ENCODE measurements at regions not wholly inside any gene's neighbourhood (a gene's known extent, or its start where the extent isn't known, plus 50 kb on each side); places are given as distances from the start of the nearest gene placed in this dataset.
"Not testable (repeated sequence)": the region's sequence is repeated elsewhere in the genome, so short reads cannot be mapped to it uniquely, and the experiment has no call there.

DNA sequence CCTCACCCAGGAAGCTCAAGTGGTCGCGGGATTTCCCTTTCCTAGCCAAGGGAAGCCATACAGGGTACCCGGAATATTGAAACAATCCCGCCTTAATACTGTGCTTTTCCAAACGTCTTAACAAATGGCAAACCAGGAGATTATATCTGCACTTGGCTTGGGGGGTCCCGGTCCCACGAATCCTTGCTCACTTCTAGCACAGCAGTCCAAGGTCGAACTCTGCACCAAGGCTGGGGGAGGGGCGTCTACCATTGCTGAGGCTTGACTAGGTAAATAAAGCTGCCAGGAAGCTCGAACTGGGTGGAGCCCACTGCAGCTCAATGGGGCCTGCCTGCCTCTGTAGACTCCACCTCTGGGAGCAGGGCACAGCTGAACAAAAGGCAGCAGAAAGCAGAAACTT lies 1644.8 kb downstream of the PCDH9 start:
- no peak for DNase-seq

DNA sequence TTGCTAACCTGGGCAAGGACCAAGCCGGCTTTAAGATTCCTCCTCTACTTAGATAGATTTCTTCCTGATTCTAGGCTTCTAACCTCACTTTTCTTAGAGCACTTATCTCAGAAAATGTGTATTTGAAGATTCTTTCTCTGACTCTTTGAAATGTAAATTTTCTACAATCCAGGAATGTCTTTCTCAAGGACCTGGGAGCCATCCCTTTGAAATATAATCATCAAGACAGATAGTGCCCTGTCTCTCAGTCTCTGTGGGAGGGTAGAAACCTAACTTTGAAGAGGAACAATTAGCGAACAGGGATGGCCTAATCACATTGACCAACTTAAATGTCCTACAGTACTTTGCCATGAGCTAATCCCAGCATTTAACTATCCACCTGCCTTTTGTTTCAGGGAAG lies 1646.0 kb downstream of the PCDH9 start:
- no peak for DNase-seq

DNA sequence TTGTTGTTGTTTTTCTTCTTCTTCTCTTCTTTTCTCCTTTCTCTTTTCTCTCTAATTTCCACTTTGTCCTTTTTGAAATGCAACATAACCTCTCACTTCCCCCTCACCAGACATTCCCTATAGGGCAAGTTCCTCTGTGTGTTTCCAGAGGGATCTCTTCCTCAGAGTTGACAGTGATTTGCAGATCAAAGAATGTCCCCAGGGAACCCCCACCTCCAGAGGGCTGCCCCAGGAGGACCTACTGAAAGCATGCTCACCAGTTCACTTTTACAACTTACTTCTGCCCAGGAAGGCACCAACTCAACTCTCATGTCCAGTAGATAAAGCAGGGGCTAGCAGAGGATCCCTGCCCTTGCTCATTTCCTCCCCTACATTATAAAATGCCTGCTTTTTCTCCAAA lies 1648.0 kb downstream of the PCDH9 start:
- DNase-seq = no peak

DNA sequence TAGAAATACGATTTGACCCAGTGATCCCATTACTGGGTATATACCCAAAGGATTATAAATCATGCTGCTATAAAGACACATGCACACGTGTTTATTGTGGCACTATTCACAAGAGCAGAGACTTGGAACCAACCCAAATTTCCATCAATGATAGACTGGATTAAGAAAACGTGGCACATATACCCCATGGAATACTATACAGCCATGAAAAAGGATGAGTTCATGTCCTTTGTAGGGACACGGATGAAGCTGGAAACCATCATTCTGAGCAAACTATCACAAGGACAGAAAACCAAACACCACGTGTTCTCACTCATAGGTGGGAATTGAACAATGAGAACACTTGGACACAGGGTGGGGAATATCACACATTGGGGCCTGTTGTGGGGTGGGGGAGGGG lies 1665.6 kb downstream of the PCDH9 start:
- DNase-seq = not testable (repeated sequence)

DNA sequence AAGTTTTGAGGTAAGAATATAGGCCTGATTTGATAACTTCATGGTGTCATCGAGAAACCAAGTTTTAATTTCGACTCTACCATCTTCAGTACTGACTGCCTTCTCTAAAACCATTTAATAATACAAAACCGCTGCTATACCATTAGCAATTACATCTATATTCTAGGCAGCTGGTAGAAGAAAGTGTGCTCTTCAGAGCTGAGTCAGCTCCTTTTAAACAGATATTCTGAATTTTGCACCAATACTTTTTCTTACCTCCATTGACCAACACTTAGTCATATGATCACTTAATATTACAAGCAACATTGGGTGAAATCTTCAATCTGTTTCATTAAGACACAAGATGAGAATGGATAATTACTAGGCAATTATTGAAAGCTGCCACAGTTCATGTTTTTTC lies 1667.8 kb downstream of the PCDH9 start:
- no peak for DNase-seq

DNA sequence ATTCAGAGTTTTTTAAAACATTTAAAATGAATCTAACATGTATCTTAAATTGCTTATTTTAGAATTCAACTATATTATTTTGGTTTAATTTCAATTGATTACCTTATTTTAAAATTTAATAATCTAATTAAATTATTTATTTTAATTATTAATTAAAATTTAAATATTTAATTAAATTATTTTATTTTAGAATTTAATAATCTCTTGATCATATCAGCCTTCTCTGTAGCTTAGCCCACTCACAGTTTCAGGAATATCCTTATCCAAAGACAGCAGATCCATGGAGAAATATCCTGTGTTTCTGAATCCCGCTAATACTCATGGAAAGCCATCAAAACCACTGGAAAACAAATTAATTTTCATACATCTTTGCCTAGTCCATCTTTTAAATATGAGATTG lies 1669.2 kb downstream of the PCDH9 start:
- DNase-seq = no peak

DNA sequence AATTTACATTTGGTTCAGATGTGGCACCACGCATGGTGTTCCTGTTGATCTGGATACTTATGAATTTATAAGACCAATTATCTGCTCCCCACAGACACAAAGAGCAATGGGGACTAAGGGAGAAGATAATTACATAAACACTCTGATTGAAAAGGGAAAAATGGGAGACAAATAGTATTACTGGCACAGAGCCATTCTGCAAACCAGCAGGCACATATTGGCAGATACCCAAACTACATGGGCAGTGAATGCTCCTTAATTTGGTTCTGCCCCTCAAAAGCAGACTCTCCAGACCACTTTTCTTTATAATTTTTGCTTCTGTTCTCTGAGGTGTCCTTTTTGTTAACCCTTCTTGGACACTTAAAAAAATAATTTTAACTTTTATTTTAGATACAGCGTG lies 1674.2 kb downstream of the PCDH9 start:
- DNase-seq = no peak

DNA sequence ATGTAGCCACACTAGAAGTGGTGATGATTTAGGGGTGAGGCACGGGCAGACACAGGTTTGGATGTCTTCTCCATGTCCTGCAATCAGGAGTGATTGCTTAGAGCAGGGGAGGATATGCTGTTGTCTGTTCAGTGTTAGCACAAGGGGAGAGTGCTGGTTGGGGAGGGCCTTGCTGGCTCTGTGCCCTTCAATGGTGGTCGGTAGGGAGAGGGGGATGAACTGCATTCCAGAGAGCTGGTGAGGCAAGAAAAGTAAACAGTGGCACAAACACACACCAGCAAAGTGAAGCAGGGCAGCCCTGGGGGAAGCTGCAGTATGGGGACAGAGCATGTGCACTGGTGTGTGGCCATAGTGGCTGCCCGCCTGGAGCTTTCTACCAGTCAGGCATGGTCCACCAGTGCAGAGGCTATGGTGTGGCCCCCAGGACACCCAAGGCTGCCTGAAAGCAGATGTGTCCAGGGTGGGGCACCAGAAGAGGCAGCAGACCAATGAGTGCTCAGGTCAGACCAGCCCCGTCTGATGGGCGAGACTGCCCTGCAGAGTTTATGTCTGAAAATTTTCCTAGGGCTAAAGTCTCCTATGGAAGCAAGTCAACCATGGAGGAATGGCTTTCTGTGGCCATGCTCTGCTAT lies 1676.9 kb downstream of the PCDH9 start:
- DNase-seq = no peak

DNA sequence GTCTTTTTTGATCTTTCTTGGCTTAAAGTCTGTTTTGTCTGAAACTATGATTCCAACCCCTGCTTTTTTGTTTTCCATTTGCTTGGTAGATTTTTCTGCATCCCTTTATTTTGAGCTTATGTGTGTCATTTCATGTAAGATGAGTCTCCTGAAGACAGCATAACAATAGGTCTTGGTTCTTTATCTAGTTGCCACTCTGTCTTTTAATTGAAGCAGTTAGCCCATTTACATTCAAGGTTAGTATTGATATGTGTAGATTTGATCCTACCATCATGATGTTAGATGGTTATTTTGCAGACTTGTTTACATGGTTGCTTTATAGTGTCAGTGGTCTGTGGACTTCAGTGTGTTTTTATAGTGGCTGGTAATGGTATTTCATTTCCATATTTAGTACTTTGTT lies 1678.9 kb downstream of the PCDH9 start:
- no peak for DNase-seq

DNA sequence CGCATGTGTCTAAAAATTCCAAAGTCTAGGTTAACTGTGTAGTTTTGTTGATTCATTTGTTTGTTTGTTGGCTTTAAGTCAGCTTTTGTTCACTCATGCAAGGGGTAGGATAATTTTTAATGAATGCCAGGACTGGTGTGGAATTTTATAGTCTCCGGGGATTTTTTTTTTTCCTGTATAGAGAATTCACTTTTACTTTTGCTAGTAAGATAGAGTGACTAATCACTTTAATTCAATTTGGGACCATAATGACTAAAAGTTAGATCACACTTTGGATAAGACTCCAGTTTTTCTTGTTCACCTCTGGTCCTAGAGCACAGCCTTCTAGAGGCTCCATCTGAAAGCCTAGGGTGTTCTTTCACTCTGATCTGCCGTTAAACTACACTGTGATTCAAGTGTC lies 1690.0 kb downstream of the PCDH9 start:
- DNase-seq = no peak

DNA sequence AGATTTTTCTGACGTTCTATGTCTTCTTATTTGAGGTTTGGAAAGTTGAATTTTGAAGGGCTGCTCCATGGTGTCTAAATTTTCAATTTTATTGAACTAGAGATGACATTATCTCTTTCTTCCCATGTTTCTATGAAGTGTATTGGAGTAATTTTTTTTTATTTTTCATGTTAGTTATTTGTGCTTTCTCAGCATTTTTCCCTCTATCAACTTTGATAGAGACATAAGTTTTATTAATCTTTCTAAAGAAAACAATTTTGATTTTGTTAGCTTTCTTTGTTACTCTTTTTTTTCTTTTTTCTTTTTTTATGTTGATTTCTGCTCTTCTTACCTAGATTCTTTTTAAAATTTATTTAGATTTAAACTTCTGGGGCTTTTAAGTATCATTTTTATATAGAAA lies 1694.8 kb downstream of the PCDH9 start:
- DNase-seq = no peak

DNA sequence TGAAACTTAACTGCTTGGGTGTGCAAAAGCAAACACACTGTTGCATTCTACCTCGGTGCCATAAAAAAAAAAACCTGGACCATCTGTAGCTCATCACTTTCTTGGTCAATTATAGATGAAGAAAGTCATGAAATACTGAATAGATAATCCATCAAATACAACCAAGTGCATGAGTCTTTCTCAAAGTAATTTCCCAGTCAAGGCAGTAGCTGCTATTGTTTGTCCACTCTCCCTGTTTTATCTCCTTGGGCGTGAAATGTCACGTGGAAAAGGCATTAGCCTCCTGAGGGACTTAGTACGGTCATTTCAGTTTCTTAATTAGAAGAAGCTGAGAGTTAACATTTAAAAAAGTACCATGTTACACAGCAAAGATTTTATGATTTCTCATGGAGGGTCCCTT lies 1697.9 kb downstream of the PCDH9 start:
- no peak for DNase-seq

DNA sequence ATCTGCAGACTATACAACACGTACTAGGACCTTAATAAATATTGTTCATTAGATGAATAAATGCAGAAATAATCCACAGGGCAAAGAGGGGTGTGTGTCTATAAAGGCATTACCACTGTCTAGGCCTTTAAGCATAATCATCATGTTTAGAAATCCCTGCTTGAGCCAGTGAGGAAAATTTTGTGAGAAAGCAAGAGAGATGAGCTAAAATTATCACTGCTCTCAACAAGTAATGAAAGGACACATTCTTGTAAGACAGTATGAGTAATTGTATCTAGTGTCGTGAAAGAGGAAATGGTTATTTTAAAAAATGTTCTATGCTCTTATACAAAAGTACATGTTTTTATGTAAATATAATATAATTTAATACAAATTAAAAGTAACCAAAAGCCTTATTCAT lies 1699.4 kb downstream of the PCDH9 start:
- DNase-seq = no peak

DNA sequence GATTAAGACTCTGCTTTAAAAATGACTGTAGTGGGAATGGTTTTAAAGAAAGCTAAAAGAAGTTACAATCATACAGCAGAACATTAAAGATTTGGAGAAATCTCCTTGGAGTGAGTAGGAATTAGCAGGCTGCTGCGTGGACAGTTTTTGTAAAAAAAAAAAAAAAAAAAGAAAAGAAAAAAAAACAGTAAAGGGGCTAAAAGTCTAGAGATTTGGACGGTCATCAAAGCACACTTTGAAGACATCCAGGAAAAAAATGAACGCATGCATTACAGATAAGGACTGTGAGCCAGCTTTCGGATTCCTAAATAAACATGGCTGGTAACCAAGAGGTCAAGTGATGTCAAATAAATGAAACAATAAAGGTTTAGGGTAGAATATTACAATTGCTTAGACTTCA lies 1700.6 kb downstream of the PCDH9 start:
- DNase-seq = no peak

DNA sequence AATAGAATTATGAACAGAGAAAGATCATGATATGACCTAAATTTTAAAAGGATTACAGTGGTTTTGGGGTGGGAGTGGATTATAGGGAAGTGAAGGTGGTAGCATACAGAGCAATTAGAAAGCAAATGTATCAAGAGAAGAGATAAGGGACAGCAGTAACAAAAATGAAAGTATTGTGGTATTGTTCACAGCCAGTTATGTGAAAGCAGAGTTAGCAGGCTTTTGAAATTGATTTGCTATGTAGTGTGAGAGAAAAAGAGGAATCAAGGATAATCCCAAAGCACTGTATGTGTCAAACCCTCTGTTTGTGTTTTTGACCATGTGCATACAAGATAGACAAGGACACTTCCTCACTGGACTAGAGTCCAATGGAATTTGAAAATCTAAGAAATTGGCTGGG lies 1721.4 kb downstream of the PCDH9 start:
- no peak for DNase-seq

DNA sequence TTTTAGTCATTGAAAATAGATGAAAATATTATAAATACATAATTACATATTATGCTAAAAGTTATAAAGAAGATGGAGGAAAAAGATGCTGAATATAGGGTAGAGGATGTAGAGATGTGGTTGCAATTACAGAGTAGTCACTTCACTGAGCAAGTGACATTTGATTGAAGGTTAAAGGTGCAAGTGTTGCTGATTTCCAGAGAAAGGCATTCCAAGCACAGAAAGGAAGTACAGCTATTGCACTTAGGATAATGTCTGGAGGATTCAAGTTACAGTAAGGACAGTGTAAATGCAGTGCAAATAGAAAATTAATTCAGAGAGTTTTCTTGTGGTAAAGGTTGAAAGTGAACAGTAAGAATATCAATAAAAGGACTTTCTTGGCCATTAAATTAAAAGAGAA lies 1721.8 kb downstream of the PCDH9 start:
- no peak for DNase-seq

DNA sequence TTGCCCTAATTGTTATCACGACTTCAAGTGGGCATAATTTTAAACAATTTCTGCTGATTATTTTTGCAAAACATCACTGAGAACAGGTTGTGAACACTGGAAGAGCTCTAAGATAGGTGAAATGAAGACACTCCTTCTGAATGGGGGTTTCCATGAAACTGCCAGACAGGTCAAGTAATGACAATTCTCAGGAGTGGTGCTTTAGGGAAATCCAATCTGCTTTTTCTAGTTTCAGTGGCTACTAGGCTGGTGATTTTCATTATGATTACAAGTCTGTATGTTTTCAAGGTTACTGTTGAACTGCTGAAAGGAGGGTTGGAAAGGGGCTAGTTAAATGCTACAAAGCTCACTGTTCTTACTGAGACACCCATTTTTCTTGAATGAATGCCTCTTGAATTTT lies 1724.2 kb downstream of the PCDH9 start:
- no peak for DNase-seq

DNA sequence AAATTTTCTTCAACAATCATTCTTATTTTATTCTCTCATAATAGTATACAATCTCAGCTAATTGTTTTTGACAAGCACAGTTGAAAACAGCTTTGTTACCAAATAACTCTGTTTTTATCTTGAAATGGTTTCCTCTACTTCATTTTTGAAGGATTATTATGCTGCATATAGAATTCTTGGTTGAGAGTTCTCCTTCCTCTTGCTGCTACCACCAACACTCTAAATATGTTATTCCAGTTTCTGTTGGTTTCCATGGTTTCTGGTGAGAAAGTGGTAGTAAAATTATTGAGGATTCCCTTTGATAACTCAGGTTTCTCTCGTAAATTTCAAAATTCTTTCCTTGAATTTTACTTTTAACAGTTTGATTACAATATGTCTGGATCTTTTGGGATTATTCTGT lies 1725.9 kb downstream of the PCDH9 start:
- DNase-seq = no peak

DNA sequence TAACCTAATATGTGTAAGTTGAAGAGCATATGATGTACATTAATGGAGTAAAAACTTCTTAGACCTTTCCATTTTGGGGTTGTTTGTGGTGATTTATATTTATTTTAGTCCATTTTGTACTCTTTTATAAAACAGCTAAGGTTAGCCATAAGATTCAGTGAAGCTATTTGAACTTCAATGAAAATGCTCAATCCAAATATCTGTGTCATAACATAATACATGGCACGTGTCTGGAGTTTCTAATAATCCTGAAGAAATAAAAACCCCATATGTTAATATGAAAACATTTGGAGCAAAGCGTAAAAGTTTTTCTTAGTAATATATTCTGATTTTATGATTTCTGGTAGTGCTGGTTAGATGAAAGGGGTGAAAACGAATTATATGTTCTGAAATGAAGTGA lies 1729.7 kb downstream of the PCDH9 start:
- DNase-seq = no peak

DNA sequence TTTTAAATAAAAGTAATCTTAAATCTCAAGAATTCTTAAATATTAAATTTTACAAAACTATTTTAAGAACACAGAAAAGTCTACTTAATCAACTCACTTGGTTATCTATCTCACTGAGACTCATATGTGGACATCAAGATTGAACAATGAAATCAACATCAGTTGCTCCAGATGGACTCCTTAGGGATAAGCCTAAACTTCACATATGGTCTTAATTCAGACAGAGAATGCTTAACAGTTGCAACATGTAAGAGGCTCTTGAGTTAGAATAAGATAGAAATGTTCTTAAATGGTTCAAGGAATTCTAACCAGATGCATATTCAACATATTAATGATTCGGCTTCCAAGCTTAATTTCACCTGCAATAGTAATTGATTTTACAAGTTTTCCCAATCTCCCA lies 1730.9 kb downstream of the PCDH9 start:
- no peak for DNase-seq

DNA sequence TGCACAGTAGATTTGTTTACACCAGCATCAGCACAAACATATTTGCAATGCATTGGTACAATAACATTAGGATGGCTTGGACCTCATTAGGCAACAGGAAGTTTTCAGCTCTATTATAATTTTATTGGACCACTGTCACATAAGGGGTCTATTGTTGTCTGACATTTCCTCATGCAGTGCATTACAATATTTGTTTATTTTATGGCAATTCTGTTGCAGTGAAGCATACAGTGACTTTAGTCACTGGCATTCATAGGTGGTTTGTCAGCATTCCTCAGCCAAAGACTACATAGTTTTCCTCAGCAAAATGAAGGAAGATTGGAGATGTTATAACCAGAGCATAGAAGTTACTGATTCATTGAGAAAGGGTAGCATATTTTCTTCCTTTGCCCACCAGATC lies 1732.9 kb downstream of the PCDH9 start:
- DNase-seq = no peak

DNA sequence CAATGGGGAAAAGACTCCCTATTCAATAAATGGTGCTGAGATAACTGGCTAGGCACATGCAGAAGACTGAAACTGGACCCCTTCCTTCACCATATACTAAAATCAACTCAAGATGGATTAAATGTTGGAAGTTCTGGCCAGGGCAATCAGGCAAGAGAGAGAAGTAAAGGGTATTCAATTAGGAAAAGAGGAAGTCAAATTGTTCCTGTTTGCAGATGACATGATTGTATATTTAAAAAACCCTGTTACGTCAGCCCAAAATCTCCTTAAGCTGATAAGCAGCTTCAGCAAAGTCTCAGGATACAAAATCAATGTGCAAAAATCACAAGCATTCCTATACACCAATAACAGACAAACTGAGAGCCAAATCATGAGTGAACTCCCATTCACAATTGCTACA lies 1739.4 kb downstream of the PCDH9 start:
- DNase-seq = not testable (repeated sequence)

DNA sequence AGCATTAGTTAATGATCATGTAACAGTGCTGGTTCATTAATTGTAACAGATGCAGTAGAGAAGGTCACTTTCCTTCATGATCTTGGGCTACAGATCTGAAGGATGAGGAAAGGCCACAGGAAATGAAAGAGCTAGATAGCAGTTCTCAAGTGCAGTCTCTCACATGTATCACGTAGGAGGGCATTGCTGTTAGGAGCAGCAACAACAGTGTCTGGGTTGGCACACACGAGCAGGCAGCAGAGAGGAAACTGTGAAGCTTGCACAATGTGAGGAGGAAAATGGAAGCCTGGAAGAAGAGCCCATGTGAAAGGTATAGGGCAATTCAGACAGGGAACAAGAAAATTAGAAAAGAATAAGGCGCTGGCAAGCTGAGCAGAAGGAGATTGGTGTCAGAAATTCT lies 1741.5 kb downstream of the PCDH9 start:
- DNase-seq = no peak

DNA sequence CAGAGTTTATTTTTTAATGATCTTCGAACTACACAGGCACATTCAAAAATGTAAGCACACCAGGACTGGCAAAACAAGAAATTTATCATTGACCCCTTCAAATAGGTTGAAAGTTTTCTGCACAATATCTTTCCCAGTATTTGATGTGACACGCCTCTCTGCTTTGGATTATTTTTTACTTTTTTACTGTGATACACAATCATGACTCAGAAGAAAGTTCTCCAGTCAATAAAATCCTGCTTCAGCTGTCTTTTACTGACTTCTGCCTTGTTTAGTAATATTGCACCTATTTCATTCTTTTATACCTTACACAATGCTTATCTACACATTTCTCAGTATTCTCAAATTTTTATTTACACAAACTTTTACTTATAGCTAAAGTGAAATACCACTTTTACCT lies 1750.4 kb downstream of the PCDH9 start:
- DNase-seq = no peak

DNA sequence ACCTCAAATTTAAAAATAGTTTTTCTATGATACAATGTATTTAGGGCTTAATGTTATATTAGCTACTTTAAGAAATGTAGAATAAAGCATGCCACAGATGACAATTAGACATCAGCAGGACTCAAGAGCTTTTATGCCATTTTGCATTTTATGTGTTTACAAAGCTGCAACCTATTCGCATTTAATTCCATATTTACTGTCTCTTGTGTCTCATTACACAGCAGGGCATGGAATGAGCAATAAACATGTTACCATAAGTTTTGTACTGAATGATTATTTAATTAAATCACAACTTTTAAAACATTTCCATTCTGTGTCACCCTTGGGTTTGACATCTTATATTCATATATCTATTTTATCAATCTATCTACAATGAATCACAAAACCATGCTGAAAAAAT lies 1756.9 kb downstream of the PCDH9 start:
- no peak for DNase-seq

DNA sequence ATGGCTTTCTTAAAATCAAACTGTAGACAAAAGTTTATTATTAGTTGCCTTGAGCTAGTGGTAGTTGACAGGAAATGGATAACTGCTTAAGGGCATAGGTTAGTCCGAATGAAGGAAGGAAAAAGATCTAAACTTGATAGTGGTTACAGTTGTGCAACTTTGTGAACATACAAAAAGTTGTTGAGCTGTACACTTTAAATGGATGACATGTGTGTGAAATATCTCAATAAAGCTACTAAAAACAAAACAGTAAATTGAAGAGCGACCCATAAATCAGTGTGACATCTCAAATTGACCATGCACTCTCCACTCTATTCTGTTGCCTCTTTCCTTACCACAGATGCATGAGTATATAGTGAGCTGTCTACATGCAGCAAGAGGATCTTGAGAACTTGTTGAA lies 1757.8 kb downstream of the PCDH9 start:
- DNase-seq = no peak
